GM18508 (cell line): ENCODE measurements at regions not wholly inside any gene's neighbourhood (a gene's known extent, or its start where the extent isn't known, plus 50 kb on each side); places are given as distances from the start of the nearest gene placed in this dataset.

Experiments
- ATAC-seq: cut with Tn5 transposase; IDR thresholded peaks from one replicate; pipeline ENCODE4 v1.9.1; 2021; ENCODE audit warnings: moderate number of reproducible peaks; ENCODE audit not compliant: insufficient read depth, unreplicated experiment

DNA sequence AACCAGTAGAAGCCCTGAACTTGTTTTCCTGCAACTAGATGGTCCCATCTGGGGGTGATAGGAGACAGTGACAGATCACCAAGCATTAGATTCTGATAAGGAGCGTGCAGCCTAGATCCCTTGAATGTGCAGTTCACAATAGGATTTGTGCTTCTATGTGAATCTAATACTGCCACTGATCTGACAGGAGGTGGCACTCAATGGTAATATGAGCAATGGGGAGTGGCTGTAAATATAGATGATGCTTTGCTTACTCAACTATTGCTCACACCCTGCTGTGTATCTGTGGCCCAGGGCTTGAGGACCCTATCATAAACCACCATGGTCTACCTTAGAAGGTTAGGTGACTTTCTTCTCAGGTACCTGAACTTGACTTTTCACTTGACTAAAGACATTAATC lies 417.1 kb upstream of the ARHGEF26 start:
- ATAC-seq = no peak

DNA sequence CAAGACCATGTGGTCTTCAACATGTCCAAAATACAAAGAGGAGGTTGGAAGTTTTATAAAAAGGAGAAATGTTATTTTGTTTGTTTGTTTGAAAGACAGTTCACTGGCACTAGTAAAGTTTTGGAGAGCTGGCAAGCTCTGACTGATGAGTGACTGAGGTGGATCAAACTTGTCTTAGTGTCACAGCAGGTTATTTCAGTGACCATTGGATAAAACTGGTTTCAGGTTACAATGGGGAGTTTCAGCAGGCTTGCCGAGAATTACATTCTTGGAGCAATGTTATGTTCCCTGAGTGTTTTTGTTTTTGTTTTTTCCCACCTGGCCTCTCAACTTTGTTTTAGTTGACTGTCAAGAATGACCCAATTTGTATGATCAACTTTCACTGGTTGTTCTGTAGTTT lies 414.5 kb upstream of the ARHGEF26 start:
- no peak for ATAC-seq

DNA sequence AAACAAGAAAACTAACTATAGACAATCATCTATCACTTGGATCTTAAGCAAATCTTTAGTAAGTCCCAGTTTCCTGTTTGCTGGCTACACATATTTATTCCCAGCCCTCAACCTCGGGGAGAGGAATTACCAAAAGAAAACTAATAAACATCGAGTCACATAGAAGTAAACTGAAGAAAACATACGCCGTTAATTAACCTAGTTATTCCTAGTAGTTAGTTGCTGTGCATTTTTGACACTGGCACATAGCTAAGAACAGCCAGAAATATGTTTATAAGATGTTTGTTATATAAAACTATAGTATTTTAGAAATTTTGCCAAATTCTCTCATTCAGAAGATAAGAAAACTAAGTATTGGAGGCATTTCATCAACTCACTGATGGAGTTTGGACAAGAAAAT lies 407.2 kb upstream of the ARHGEF26 start:
- no peak for ATAC-seq

DNA sequence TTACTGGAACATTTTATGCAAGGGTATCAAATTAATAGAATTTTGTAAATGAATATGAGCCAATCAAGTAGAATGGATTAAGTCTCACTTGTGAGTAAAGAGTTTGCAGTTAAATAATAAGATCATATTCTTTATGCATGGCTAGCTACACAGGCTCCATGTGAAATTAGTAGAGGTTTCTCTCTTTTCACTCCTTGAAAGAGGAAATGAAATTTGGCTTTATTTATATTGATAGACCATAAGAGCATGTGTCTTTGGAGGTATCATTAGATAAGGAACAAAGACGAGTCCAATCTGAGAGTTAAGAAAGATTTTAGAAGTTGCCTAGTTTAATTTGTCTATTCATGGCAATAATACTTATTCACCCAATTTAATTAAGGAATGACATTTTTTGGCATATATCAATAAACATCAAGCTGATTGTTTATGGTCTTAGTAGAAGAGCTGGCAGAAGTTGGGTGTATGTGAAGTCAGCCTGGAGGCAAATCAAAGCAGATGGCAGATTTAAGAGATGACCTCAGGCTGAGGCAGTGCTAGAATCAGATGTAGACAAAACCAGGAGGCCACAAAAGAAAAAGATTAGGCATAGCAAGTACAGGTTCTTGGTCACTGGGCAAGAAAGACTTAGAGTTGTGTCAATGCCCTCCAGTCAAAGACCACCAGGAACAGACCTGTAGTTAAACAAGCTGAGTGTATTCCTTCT lies 406.5 kb upstream of the ARHGEF26 start:
- ATAC-seq = no peak

DNA sequence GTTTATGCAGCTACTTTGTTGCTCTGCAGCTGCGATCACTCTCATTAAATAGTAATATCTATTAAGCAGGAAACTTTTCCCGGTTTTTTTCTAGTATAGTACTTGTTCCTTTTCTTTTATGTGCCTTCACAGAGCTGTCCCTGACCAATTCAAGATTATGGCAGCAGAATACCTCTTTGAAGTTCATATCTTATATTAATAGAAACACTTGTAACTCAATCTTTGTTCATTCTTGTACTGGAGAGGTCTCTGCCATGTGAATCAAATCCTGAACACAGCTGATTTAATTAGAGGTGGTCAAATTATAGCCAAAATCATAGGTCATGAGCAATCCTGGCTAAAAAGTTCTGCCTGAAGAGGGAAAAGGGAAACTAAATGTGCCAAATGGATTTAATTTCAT lies 399.0 kb upstream of the ARHGEF26 start:
- no peak for ATAC-seq

DNA sequence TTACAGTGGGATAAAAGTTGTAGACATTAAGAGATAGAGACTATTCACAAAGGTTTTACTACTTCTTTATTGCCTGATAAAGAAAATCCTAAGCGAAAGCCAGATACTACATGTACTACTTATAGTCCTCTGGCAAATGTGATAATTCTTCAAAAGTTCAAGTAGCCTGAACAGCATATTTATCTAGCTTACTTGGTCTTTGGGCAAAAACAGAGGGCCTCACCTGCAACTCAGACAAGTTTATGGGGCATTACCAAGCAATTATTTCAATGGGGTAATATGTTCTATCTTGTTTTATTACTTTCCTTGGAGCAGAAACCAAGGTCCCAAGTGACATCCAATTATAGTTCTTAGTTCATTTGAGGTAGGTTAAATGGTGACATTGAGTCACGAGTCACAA lies 390.1 kb upstream of the ARHGEF26 start:
- no peak for ATAC-seq

DNA sequence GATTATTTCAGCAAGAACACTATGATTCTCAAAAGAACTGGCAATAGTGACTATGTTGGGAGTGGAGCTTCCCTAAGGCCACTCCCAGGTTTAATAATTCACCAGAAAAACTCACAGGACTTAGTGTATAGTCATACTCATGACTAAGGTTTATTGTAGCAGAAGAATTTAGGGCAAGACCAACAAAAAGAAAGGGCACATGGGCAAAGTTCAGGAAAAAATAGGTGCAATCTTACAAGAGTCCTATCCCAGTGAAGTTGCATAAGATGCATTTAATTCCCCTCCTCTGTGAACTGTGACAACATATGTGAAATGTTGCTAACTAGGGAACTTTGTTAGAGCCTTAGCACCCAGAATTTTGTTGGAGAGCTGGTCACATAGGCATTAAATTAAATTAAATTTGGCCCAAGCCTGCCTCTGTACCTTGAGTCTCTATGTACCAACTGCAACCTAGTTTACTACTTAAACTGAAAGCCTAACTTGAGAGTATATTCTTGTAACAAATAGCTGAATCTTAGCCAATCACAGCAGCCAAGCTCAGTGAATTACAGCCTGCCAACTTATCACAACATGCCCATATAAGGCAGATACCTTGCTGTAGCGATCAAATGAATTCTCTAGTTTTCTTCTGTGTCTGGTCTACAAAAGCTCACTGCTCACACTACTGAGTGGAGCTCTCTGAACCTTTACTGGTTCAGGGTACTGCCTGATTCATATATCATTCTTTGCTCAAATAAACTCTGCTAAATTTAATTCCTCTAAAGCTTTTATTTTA lies 386.2 kb upstream of the ARHGEF26 start:
- no peak for ATAC-seq

DNA sequence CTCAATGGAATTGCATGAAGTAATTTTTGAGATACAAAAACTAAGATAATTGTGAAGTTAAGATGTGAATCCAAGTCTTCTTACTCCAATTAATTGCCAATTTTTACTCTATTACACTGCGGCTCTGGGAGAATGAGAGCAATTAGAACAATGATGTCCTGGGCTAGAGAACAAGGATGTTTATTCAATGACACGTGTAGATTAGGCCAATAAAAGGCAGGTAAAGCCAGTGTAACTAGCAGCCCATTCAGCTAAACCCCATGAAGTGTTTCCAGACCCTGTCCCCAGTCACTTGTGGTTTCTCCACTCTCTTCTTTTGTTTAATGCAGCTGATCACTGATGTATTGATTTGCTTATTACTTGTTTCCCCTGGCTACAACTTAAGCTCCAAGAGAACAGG lies 381.1 kb upstream of the ARHGEF26 start:
- ATAC-seq = no peak

DNA sequence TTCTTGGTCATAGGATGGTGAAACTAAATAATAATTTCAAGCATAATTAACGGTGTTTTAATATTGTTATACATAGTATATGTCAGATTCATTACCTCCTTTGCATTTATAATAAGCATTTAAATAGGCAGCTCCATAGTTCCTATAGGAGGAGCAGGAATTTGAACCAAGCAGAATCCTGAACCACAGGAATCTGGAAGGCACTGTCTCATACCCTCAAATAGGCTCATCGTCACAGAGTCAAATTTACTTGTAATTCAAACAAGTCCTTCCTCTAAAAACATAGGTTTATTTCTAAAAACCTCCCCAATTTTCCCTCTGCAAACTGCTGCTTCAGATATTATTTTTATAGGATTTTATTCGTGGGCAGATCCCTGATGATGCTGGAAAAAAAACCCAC lies 376.3 kb upstream of the ARHGEF26 start:
- no peak for ATAC-seq

DNA sequence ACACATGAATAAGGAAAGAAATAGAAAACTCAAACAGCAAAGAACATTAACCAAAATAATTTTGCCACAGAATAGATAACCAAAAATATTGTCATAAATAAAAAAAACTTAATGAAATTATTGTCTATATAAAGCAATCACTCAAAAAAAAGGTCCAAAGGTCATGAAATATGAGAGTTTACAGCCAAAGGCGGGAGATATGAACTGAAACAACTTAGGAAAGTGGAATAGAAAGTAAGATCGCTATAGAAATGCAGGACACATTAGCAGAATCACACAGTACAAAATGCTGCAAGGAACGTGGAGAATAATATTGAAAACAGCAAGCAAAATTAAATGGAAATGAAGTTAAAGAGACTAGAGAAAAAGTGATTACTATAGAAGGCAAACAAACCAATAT lies 375.0 kb upstream of the ARHGEF26 start:
- no peak for ATAC-seq

DNA sequence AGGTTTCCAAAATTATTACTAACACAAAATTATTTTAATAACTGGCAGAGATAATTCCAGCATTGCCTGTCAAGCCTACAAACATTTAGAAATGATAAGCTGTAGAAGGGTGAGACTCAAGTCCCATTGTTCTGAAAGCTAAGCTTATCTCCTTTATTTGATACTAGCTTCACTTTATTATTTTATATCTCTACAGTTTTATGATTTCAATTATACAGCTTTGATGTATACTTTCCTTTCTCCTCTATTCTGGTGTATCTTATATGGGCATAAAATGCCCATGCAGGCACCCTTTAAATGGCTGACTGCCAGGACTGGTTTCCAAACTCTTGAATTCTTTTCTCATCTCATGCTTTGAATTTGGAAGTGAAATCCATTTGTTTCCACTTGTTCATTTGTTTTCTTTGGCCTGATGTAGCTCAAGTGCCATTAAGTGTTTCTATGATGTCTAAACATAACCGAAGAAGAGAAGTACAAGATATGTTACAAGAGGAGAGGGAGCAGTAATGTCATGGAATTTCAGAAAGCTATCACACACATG lies 372.1 kb upstream of the ARHGEF26 start:
- ATAC-seq = no peak

DNA sequence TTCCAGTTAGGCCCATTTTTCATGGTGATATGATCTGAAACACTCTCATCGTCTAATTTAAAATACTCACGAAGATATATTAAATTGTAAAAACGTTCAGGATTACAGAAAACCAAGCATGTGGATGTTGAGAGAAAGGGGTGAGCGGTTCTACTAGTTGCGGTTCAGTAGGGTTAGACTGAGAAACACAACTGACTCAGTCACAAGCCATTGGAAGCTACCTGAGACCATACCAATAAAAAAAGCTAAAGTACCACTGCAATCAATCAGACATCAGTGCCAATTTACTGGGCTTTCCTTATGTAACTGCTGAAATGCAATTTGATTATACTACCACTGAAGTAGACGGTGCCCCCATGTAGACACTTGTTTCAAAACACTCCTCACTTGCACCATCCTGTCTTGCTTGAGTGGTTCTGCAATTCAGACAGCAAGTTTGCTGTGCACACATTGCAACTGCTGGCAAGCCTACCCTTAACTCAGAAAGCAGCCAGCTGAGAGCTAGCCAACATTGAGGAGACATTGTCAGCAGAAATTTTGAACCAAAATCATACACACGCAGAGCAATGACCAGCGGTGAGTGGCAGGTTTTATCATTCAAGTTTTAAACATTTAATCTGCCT lies 368.7 kb upstream of the ARHGEF26 start:
- ATAC-seq = no peak

DNA sequence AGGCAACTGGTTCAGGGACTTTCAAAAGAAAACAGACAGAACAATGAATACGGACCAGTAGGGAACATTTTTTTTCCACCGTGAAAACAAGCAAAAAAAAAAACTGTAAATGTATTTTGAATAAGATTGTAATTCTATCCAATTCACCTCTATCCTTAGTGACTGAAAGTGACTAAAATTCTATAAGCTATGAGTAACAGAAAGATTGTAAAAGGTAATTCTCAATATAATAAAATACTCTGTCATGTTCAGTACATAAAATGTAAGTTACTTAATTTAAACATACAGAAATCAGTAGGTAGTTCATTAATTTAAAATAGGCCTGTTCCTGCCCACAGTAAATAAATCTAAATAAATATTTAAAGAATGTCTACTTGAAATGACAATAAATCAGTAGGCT lies 368.2 kb upstream of the ARHGEF26 start:
- ATAC-seq = no peak

DNA sequence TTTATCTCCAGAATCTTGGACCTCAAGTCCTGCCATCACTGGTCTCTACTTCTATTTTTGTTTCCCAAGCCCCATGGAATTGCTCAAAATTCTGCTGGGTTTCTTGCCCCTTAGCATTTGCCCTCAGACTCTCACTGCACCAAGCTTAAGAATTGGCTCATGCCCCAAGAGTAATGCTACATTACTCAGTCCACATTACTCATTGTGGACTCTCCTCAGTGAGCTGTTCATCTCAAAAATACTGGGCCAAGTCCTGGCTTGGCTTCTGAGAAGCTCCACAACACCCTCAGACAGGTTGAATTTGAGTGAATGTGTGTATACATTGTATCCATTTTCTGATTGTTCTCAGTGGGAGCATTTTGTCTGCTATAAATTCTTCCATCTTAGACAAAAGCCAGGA lies 364.4 kb upstream of the ARHGEF26 start:
- no peak for ATAC-seq

DNA sequence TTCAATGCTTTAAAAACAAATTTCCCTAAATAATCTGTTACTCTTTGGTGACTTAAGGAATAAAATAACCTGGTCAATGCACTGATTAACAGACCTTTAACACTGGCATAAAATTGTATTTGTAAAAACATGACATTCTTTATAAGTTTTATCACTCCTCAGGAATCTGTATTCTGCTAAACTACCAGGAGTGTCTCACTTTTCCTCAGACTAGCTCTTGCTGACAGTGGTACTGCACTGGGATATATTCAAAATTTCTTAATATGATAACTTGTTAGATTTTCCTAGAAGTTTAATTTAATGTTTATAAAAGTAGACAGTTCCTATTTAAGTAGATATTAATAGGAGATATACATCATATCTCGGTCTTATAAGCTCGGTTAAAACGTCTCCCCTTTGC lies 363.4 kb upstream of the ARHGEF26 start:
- ATAC-seq = no peak

DNA sequence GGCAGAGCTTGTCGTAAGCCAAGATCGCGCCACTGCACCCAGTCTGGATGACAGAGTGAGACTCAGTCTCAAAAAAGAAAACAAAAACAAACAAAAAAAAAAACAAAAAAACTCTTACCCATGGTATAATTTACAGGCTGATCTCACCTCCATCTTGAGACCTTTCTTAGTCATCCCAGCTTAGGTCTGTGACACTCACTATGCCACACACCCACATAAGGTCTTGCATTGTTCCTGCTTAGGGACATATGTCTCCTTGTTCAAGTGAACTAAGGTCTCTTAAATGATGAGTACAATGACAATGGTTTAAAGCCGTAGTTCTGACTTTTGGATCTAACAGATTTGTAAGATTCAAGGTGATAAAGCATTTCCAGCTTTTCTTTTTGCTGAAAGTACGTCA lies 360.2 kb upstream of the ARHGEF26 start:
- ATAC-seq = no peak

DNA sequence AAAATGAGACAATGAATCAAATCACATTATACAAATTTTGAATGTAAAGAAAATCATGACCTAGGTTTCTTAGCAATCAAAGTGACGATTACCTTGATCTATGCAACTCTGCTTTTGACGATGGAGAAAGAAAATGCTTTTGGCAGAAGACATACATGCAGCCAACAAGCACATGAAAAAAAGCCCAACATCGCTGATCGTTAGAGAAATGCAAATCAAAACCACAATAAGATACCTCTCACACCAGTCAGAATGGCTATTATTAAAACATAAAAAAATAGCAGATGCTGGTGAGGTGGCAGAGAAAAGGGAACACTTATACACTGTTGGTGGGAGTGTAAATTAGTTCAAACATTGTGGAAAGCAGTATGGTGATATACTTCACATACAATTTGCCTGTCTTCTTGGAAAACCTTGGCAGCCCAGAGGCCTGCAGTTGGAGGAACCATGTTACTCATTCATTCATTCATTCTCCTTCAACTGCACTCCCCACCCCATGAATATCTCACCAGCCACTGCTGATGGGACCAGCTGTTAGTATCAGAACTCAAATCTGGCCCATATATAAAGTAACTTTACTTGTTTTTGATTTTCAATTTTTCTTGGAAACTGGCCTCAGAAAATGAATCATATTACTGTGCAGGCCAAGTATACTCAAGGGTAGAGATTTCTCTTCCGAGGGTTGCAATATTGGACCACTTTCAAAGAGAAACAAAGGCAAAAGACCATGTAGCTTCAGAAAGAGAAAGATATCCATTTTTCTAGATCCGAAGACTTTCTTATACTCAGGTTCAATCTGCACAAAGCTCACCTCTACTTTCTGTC lies 358.6 kb upstream of the ARHGEF26 start:
- no peak for ATAC-seq

DNA sequence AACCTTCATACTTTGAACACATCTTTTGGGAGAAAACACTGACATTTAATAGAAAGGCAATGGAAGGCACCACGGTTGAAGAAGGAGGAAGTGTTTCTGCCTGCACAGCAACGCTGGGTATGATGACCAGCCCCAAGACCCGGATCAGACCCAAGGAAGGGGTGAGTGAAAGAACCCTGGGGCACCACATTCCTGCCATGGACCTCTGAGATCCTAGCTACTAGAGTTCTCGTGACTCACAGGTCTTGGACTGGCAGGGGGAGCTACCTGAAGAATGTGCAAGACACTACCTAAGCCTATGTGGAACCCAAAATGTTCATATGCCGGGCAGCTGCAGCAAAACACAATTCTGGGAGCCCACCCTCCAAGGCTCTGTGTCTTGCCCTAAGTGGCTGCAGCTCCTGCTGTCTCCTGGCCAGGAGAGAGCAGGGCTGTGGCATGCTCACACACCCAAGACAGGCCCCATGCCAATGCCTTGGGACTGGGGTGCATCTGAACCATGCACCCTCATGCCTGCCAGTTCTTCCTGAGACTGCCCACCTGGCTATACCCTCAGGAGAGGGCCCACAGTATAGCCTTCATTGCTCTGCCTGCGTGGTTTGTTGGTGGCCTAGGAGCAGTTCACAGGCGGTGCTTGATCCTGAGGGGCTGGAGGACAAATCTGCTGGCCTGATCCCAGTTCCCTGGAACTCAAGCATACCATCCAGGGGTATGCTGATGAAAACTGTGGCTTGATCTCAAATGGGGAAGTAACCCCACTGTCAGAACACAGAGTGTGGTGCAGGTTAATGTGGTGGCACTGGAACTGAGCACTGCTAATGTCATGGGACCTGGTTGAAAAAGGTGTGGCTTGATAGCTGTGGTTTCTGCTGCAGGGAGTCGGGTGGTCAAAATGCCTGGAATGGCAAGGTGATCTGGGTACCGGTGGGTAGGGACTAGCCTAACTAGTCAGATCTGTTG lies 353.3 kb upstream of the ARHGEF26 start:
- no peak for ATAC-seq
